GM21786 (cell line): ENCODE measurements at regions not wholly inside any gene's neighbourhood (a gene's known extent, or its start where the extent isn't known, plus 50 kb on each side); places are given as distances from the start of the nearest gene placed in this dataset.
"Not testable (repeated sequence)": the region's sequence is repeated elsewhere in the genome, so short reads cannot be mapped to it uniquely, and the experiment has no call there.

Experiments
- ATAC-seq: cut with Tn5 transposase; IDR thresholded peaks from one replicate; pipeline ENCODE4 v1.9.1; 2021; ENCODE audit not compliant: unreplicated experiment

GRCh38 chr5:60517850-60518249, 182.1 kb downstream of the DEPDC1B start:
- no peak for ATAC-seq

- ATAC-seq: no peak
These were observed 182.8 kb downstream of the DEPDC1B start for GRCh38 chr5:60517094-60517694.

- ATAC-seq: no peak
These were observed 183.3 kb downstream of the DEPDC1B start for GRCh38 chr5:60516688-60517087.

- no peak for ATAC-seq
These were observed 185.8 kb downstream of the DEPDC1B start for GRCh38 chr5:60514152-60514551.

GRCh38 chr5:60512117-60512516, 187.8 kb downstream of the DEPDC1B start:
- ATAC-seq: no peak

- no peak for ATAC-seq
These were observed 189.3 kb downstream of the DEPDC1B start for GRCh38 chr5:60510663-60511062.

- ATAC-seq: no peak
These were observed 189.9 kb downstream of the DEPDC1B start for GRCh38 chr5:60510049-60510448.

- no peak for ATAC-seq
These were observed 190.4 kb downstream of the DEPDC1B start for GRCh38 chr5:60509519-60509918.

- no peak for ATAC-seq
These were observed 192.3 kb downstream of the DEPDC1B start for GRCh38 chr5:60507687-60508086.

GRCh38 chr5:60505373-60506171, 194.4 kb downstream of the DEPDC1B start:
- ATAC-seq: no peak

- peak; percentile 80 for ATAC-seq
These were observed 195.6 kb downstream of the DEPDC1B start for GRCh38 chr5:60504342-60504741.

GRCh38 chr5:60503771-60504170, 196.2 kb downstream of the DEPDC1B start:
- ATAC-seq: peak; percentile 76

- ATAC-seq: no peak
These were observed 202.1 kb downstream of the DEPDC1B start for GRCh38 chr5:60497706-60498500.

GRCh38 chr5:60495644-60496520, 204.1 kb downstream of the DEPDC1B start:
- no peak for ATAC-seq

GRCh38 chr5:60494635-60495034, 205.3 kb downstream of the DEPDC1B start:
- ATAC-seq: peak; percentile 84

GRCh38 chr5:60494144-60494543, 205.8 kb downstream of the DEPDC1B start:
- no peak for ATAC-seq

- ATAC-seq: no peak
These were observed 206.6 kb downstream of the DEPDC1B start for GRCh38 chr5:60493372-60493771.

GRCh38 chr5:60492958-60493357, 207.0 kb downstream of the DEPDC1B start:
- no peak for ATAC-seq

GRCh38 chr5:60492358-60492757, 207.6 kb downstream of the DEPDC1B start:
- not testable (repeated sequence) for ATAC-seq

GRCh38 chr5:60490597-60491166, 209.3 kb downstream of the DEPDC1B start:
- ATAC-seq: no peak
